Panc1 (cell line): ENCODE measurements at regions not wholly inside any gene's neighbourhood (a gene's known extent, or its start where the extent isn't known, plus 50 kb on each side); places are given as distances from the start of the nearest gene placed in this dataset.
A peak's percentile ranks its signal among the peaks of the same experiment; 100 is the strongest.

Experiments used
- ATAC-seq: fragments of 200-7000 bp; cut with Tn5 transposase; 2 replicates; pipeline ENCODE4 v1.9.1; 2020; ENCODE audit warnings: mild to moderate bottlenecking, moderate library complexity
- BruUV-seq: library from RNA; stranded (reverse); fragments of 400-500 nt; replicated peaks from 2 replicates; lab custom pipeline; 2021; lab: Mats Ljungman, UMichigan
- CTCF ChIA-PET: fragments of 300-600 bp; sonication (Branson Sonifier 250); formaldehyde crosslinking; loops from one replicate; lab custom pipeline; 2022; ENCODE audit warnings: antibody characterized with exemption; lab: Charles Lee
- POLR2A ChIA-PET: fragments of 300-600 bp; sonication (Branson Sonifier 250); formaldehyde crosslinking; loops from one replicate; lab custom pipeline; 2022; ENCODE audit warnings: antibody characterized with exemption; lab: Charles Lee
- DNase-seq: peaks from one replicate; pipeline ENCODE4 v3.0.0-alpha.2; 2010; ENCODE audit warnings: low read depth, low spot score
- H3K27ac ChIP-seq: 2 replicates; pipeline ENCODE4 v1.5.1; 2011; ENCODE audit warnings: mild to moderate bottlenecking, low read length, inconsistent platforms
- H3K27me3 ChIP-seq: fragments of 200-500 bp; sonication (Bioruptor generic); 2 replicates; pipeline ENCODE4 v1.6.0; 2014; ENCODE audit warnings: low read length, inconsistent platforms; ENCODE audit not compliant: control insufficient read depth, insufficient read depth
- H3K36me3 ChIP-seq: fragments of 200-500 bp; sonication (Bioruptor generic); 2 replicates; pipeline ENCODE4 v1.5.1; 2014; ENCODE audit warnings: inconsistent platforms, mild to moderate bottlenecking, low read length, moderate library complexity; ENCODE audit not compliant: control insufficient read depth, insufficient read depth
- H3K4me1 ChIP-seq: 2 replicates; pipeline ENCODE4 v1.5.1; 2011; ENCODE audit warnings: inconsistent platforms, mild to moderate bottlenecking, low read length, moderate library complexity; ENCODE audit not compliant: control insufficient read depth, insufficient read depth
- H3K4me3 ChIP-seq, 2 experiments: 2 replicates each; pipeline ENCODE4 v1.5.1; 2011 to 2012; ENCODE audit warnings: low read depth in 2 of 2, low read length in 2 of 2, mild to moderate bottlenecking in 2 of 2, inconsistent platforms in 1 of 2, moderate library complexity in 1 of 2
- H3K9me3 ChIP-seq: fragments of 200-500 bp; sonication (Bioruptor generic); 2 replicates; pipeline ENCODE4 v1.5.1; 2014; ENCODE audit warnings: low read depth, mild to moderate bottlenecking, inconsistent platforms, low read length, moderate library complexity; ENCODE audit not compliant: control insufficient read depth, insufficient read depth
- POLR2AphosphoS5 ChIP-seq: IDR thresholded peaks from 2 replicates; pipeline ENCODE4 v1.6.1; 2012; ENCODE audit warnings: mild to moderate bottlenecking, low read depth, low read length, moderate library complexity
- SIN3A ChIP-seq: IDR thresholded peaks from 2 replicates; pipeline ENCODE4 v1.6.1; 2012; ENCODE audit warnings: low read depth, mild to moderate bottlenecking, low read length, moderate library complexity, borderline replicate concordance; ENCODE audit not compliant: insufficient read depth
- TCF7L2 ChIP-seq: IDR thresholded peaks from 2 replicates; pipeline ENCODE4 v1.6.1; 2011; ENCODE audit warnings: mild to moderate bottlenecking, low read depth, low read length, inconsistent platforms
- in situ Hi-C: cut with HindIII; loops from 2 replicates; pipeline ENCODE4 v1.10.0; 2016; ENCODE audit warnings: low sequenced_read_pairs, low pct_unique_long_range_greater_than_20kb
- intact Hi-C: fragments of 100-400 bp; cut with micrococcal nuclease; formaldehyde crosslinking; loops from one replicate; pipeline ENCODE4 v1.10.0; 2022; ENCODE audit not compliant: unreplicated experiment
- TF ChIP-seq, protein P1 (sequence below): fragments of 450-650 bp; IDR thresholded peaks from 2 replicates; pipeline ENCODE4 v1.5.1; 2017; ENCODE audit warnings: mild to moderate bottlenecking
- TF ChIP-seq, protein P2 (sequence below), 2 experiments: IDR thresholded peaks; 2 replicates each; pipeline ENCODE4 v1.6.1; 2011 to 2012; ENCODE audit warnings: low read depth in 2 of 2, control low read depth in 1 of 2, low read length in 1 of 2, mild to moderate bottlenecking in 1 of 2, moderate library complexity in 1 of 2; ENCODE audit not compliant: insufficient read depth in 1 of 2

DNA sequence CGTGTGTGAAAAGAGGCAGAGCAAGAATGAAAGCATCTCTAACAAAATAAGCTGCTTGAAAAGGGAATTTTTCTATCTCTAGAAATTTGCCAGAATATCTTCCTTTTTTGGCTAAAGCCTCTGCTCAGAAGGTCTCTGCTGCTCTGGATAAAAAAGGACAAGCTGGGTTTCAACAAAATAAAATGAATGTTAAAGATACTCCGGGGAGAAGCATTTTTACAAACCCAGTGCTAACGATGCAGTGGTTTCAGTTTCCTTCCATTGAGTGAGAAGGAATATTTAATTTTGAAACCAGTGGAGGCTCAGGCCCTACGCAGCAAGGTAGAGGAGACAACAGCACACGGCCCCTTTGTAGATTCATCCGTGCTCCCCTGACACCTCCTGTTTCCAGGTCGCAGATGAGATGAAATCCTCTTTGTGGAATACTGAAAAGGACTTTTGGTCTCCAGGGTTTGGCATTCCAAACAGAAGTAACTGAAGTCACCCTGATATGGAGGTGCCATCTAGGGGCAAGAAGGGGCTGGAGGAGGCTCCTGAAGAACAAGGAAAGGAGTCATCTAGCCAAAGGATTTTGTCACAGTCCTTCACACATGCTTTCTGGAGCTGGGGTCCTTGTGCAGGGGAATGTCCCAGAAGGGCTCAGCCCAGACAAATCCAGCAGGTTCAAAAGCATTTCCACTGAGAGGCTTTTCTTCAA, 65.7 kb upstream of the SYT6 start:
- Histone ChIP-seq H3K27ac (no peak overlapping the region), H3K27me3 (no peaks in the 10 kb centered on the region; the same call in 1 of the 2 replicates), H3K4me3 (0 out of 4 replicates have a peak overlapping the region, but pooled peaks of 1 of the 2 experiments have one; percentile 8), H3K9me3 (no peaks in the 10 kb centered on the region), H3K4me1 (no peaks in the 10 kb centered on the region), H3K36me3 (no peaks in the 10 kb centered on the region)
- DNase-seq = no peak
- ChIA-PET CTCF (no interaction called here), POLR2A (no interaction called here)
- TF ChIP-seq TCF7L2 = no peak
- TF ChIP-seq SIN3A = no peak
- TF ChIP-seq, protein P1, sequence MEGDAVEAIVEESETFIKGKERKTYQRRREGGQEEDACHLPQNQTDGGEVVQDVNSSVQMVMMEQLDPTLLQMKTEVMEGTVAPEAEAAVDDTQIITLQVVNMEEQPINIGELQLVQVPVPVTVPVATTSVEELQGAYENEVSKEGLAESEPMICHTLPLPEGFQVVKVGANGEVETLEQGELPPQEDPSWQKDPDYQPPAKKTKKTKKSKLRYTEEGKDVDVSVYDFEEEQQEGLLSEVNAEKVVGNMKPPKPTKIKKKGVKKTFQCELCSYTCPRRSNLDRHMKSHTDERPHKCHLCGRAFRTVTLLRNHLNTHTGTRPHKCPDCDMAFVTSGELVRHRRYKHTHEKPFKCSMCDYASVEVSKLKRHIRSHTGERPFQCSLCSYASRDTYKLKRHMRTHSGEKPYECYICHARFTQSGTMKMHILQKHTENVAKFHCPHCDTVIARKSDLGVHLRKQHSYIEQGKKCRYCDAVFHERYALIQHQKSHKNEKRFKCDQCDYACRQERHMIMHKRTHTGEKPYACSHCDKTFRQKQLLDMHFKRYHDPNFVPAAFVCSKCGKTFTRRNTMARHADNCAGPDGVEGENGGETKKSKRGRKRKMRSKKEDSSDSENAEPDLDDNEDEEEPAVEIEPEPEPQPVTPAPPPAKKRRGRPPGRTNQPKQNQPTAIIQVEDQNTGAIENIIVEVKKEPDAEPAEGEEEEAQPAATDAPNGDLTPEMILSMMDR = peak; percentile 40
- no peak for TF ChIP-seq POLR2AphosphoS5
- TF ChIP-seq, protein P2, sequence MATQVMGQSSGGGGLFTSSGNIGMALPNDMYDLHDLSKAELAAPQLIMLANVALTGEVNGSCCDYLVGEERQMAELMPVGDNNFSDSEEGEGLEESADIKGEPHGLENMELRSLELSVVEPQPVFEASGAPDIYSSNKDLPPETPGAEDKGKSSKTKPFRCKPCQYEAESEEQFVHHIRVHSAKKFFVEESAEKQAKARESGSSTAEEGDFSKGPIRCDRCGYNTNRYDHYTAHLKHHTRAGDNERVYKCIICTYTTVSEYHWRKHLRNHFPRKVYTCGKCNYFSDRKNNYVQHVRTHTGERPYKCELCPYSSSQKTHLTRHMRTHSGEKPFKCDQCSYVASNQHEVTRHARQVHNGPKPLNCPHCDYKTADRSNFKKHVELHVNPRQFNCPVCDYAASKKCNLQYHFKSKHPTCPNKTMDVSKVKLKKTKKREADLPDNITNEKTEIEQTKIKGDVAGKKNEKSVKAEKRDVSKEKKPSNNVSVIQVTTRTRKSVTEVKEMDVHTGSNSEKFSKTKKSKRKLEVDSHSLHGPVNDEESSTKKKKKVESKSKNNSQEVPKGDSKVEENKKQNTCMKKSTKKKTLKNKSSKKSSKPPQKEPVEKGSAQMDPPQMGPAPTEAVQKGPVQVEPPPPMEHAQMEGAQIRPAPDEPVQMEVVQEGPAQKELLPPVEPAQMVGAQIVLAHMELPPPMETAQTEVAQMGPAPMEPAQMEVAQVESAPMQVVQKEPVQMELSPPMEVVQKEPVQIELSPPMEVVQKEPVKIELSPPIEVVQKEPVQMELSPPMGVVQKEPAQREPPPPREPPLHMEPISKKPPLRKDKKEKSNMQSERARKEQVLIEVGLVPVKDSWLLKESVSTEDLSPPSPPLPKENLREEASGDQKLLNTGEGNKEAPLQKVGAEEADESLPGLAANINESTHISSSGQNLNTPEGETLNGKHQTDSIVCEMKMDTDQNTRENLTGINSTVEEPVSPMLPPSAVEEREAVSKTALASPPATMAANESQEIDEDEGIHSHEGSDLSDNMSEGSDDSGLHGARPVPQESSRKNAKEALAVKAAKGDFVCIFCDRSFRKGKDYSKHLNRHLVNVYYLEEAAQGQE (IDR thresholded peaks at IDR 0.05; ENCODE audit: insufficient read depth in 1 of 2, low read depth in 2 of 2, low read length in 1 of 2) = no peak
- BruUV-seq = no TSS peak
- in situ Hi-C loops (no loop called here), intact Hi-C loops (no loop called here)
- no peak for ATAC-seq

DNA sequence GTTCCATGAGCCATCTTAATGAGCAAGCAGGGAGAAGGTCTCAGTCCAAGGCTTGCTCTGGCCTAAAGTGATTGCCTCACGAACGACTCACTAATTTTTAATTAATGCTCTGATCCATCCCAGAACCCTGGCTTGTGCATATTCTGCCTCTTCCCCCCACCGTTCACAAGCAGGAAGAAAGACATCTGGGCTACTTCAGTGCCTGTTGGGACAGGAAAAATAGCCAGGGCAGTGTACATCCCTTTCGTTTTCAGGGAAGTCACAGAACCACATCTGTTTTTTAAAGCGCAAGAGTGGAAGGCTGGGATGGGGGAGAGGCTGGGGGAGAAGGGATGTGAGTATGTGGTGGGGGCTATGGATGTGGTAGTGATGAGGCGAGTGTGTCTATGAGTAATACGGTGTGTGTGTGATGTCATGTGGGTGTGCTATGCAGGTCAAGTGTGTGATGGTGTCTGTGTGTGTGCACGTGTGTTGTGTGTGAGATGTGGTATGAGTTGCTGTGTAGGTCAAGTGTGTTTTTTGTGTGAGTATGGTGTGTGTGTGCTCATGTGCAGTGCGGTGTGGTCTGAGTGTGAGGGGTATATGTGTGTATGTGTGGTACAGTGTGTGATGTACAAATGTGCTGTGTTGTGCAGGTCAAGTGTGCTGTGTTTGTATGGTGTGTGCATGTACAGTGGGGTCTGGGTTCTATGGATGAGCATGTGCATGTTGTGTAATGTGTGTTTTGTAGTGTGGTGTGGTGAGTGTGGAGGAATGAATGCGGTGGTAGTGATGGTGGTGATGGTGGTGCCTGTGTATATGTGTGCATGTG, 64.9 kb upstream of the SYT6 start:
- no peak for ATAC-seq
- DNase-seq = no peak
- Histone ChIP-seq H3K9me3 (no peaks in the 10 kb centered on the region), H3K27me3 (no peaks in the 10 kb centered on the region; the same call in 1 of the 2 replicates), H3K4me1 (no peaks in the 10 kb centered on the region), H3K36me3 (no peaks in the 10 kb centered on the region), H3K27ac (no peak overlapping the region), H3K4me3 (no peak overlapping the region)
- intact Hi-C loops = no loop called here
- POLR2A ChIA-PET = no interaction called here
- CTCF ChIA-PET = no interaction called here
- no peak for TF ChIP-seq POLR2AphosphoS5
- TF ChIP-seq, protein P2 (IDR thresholded peaks at IDR 0.05; ENCODE audit: insufficient read depth in 1 of 2, low read depth in 2 of 2, low read length in 1 of 2) = no peak
- TF ChIP-seq, protein P1 = no peak
- TF ChIP-seq SIN3A = no peak
- no peak for TF ChIP-seq TCF7L2
- no TSS peak for BruUV-seq
- in situ Hi-C loops = no loop called here
